ENCODE measurements at regions not wholly inside any gene's neighbourhood (a gene's known extent, or its start where the extent isn't known, plus 50 kb on each side); places are given as distances from the start of the nearest gene placed in this dataset.

DNA sequence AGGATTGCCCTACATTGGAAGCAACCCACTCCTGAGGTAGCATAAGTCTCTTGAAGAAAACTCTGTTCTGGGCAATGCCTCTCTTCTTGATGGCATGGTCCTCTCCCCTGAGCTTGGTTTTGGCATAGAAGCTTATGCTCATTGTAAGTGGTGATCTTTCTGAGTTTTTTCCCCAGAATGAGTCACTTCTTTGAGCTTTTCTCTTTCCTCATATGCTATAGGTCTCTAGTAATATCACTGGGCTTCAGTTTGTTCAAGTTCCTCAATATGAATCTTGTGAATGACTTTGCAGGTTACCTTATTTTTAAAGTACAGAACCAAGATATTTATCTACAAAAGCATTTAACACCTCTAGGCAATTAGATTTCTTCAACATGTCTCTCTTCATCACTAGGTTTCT is 76.5 kb upstream of the ATG10 start:
- no peaks in the 10 kb centered on the region for H3K9me3 ChIP-seq (ENCODE audit: control insufficient read depth, low read length)
- no peaks in the 10 kb centered on the region for H3K36me3 ChIP-seq (ENCODE audit: control insufficient read depth, insufficient read depth, low read length)
- no peaks in the 10 kb centered on the region for H3K27me3 ChIP-seq (ENCODE audit: control insufficient read depth, insufficient read depth, low read length)
- no peaks in the 10 kb centered on the region for H3K4me1 ChIP-seq (ENCODE audit: control insufficient read depth, insufficient read depth, low read length)
- H3K4me3 ChIP-seq (ENCODE audit: low read length) = no peak overlapping the region
- H3K9ac ChIP-seq (ENCODE audit: low read length) = no peak overlapping the region

GRCh38 chr5:81893961-81894360 is 77.9 kb upstream of the ATG10 start:
- no peak overlapping the region for H3K4me3 ChIP-seq (ENCODE audit: low read length)
- no peaks in the 10 kb centered on the region for H3K27me3 ChIP-seq (ENCODE audit: control insufficient read depth, insufficient read depth, low read length)
- H3K9me3 ChIP-seq (ENCODE audit: control insufficient read depth, low read length) = no peaks in the 10 kb centered on the region
- no peaks in the 10 kb centered on the region for H3K36me3 ChIP-seq (ENCODE audit: control insufficient read depth, insufficient read depth, low read length)
- H3K9ac ChIP-seq (ENCODE audit: low read length) = no peak overlapping the region
- H3K4me1 ChIP-seq (ENCODE audit: control insufficient read depth, insufficient read depth, low read length) = no peaks in the 10 kb centered on the region

GRCh38 chr5:81884871-81885270 is 87.0 kb upstream of the ATG10 start:
- H3K27me3 ChIP-seq (ENCODE audit: control insufficient read depth, insufficient read depth, low read length) = no peaks in the 10 kb centered on the region
- no peaks in the 10 kb centered on the region for H3K36me3 ChIP-seq (ENCODE audit: control insufficient read depth, insufficient read depth, low read length)
- no peaks in the 10 kb centered on the region for H3K9me3 ChIP-seq (ENCODE audit: control insufficient read depth, low read length)
- H3K9ac ChIP-seq (ENCODE audit: low read length) = no peak overlapping the region
- H3K4me1 ChIP-seq (ENCODE audit: control insufficient read depth, insufficient read depth, low read length) = no peaks in the 10 kb centered on the region
- H3K4me3 ChIP-seq (ENCODE audit: low read length) = no peak overlapping the region

- H3K4me3 ChIP-seq (ENCODE audit: low read length) = no peak overlapping the region
- no peak overlapping the region for H3K9ac ChIP-seq (ENCODE audit: low read length)
- H3K27me3 ChIP-seq (ENCODE audit: control insufficient read depth, insufficient read depth, low read length) = peaks cover 4% of the 10 kb centered on the region
- no peaks in the 10 kb centered on the region for H3K36me3 ChIP-seq (ENCODE audit: control insufficient read depth, insufficient read depth, low read length)
- H3K9me3 ChIP-seq (ENCODE audit: control insufficient read depth, low read length) = no peaks in the 10 kb centered on the region
- no peaks in the 10 kb centered on the region for H3K4me1 ChIP-seq (ENCODE audit: control insufficient read depth, insufficient read depth, low read length)
Observed at GRCh38 chr5:81883371-81883770, 88.5 kb upstream of the ATG10 start.

GRCh38 chr5:81881595-81881994 is 90.2 kb upstream of the ATG10 start:
- Histone ChIP-seq H3K27me3 (ENCODE audit: control insufficient read depth, insufficient read depth, low read length) (peaks cover 4% of the 10 kb centered on the region), H3K4me1 (ENCODE audit: control insufficient read depth, insufficient read depth, low read length) (no peaks in the 10 kb centered on the region)

GRCh38 chr5:81879936-81880335 is 91.9 kb upstream of the ATG10 start:
- Histone ChIP-seq H3K4me1 (ENCODE audit: control insufficient read depth, insufficient read depth, low read length) (no peaks in the 10 kb centered on the region), H3K27me3 (ENCODE audit: control insufficient read depth, insufficient read depth, low read length) (peaks cover 4% of the 10 kb centered on the region), H3K36me3 (ENCODE audit: control insufficient read depth, insufficient read depth, low read length) (no peaks in the 10 kb centered on the region), H3K9me3 (ENCODE audit: control insufficient read depth, low read length) (no peaks in the 10 kb centered on the region), H3K4me3 (ENCODE audit: low read length) (no peak overlapping the region), H3K9ac (ENCODE audit: low read length) (no peak overlapping the region)

More at GRCh38 chr5:81881595-81881994, 90.2 kb upstream of the ATG10 start:
- H3K9ac ChIP-seq (ENCODE audit: low read length) = no peak overlapping the region
- no peaks in the 10 kb centered on the region for H3K36me3 ChIP-seq (ENCODE audit: control insufficient read depth, insufficient read depth, low read length)
- H3K4me3 ChIP-seq (ENCODE audit: low read length) = no peak overlapping the region
- H3K9me3 ChIP-seq (ENCODE audit: control insufficient read depth, low read length) = no peaks in the 10 kb centered on the region

DNA sequence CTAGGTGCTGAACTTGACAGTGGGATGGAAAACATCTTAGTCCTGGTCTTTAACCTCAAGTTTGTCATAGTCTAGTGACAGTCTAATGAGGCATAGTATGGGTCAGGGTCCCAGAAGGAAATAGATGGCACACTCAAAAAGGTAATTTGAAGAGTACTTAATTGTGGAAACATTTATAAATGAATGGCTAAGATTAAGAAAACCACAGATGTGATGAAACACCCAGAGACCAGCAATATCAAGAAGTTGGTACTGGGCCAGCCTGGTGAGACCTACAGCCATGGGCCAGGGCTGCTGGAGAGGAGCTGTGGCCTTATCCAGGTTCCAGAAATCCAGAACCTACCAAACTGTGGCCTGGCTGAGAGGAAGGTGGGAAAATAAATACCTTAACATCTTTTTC is 93.5 kb upstream of the ATG10 start:
- H3K4me3 ChIP-seq (ENCODE audit: low read length) = no peak overlapping the region
- H3K9me3 ChIP-seq (ENCODE audit: control insufficient read depth, low read length) = no peaks in the 10 kb centered on the region
- no peak overlapping the region for H3K9ac ChIP-seq (ENCODE audit: low read length)
- H3K36me3 ChIP-seq (ENCODE audit: control insufficient read depth, insufficient read depth, low read length) = no peaks in the 10 kb centered on the region
- no peaks in the 10 kb centered on the region for H3K4me1 ChIP-seq (ENCODE audit: control insufficient read depth, insufficient read depth, low read length)
- peaks cover 4% of the 10 kb centered on the region for H3K27me3 ChIP-seq (ENCODE audit: control insufficient read depth, insufficient read depth, low read length)

GRCh38 chr5:81866994-81867393 is 104.8 kb upstream of the ATG10 start:
- Histone ChIP-seq H3K4me3 (ENCODE audit: low read length) (no peak overlapping the region), H3K36me3 (ENCODE audit: control insufficient read depth, insufficient read depth, low read length) (no peaks in the 10 kb centered on the region)

DNA sequence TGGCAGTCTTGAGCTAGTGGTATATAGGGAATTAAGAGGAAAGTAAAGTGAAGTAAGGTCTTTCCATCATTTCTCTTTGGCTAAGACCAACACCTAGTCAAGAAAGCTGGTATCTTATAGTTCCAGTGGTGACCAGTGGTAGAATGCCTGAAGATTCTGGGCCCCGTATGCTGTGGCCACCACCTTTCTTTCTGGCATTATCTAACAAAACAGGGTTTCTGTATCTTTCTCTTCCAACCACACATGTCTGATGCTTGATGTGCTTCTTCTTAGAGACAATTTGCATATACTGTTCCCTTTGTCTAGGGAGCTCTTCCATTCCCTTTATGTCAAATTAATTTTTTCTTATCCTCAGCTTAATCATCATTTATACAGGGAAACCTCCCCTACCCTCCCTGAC is 109.9 kb upstream of the SSBP2 start:
- H3K36me3 ChIP-seq (ENCODE audit: control insufficient read depth, insufficient read depth, low read length) = no peaks in the 10 kb centered on the region
- H3K9ac ChIP-seq (ENCODE audit: low read length) = no peak overlapping the region
- H3K27me3 ChIP-seq (ENCODE audit: control insufficient read depth, insufficient read depth, low read length) = no peaks in the 10 kb centered on the region
- H3K9me3 ChIP-seq (ENCODE audit: control insufficient read depth, low read length) = no peaks in the 10 kb centered on the region
- H3K4me3 ChIP-seq (ENCODE audit: low read length) = no peak overlapping the region
- H3K4me1 ChIP-seq (ENCODE audit: control insufficient read depth, insufficient read depth, low read length) = no peaks in the 10 kb centered on the region

More at GRCh38 chr5:81866994-81867393, 104.8 kb upstream of the ATG10 start:
- H3K9ac ChIP-seq (ENCODE audit: low read length) = no peak overlapping the region
- H3K4me1 ChIP-seq (ENCODE audit: control insufficient read depth, insufficient read depth, low read length) = no peaks in the 10 kb centered on the region
- H3K27me3 ChIP-seq (ENCODE audit: control insufficient read depth, insufficient read depth, low read length) = no peaks in the 10 kb centered on the region
- no peaks in the 10 kb centered on the region for H3K9me3 ChIP-seq (ENCODE audit: control insufficient read depth, low read length)

- H3K4me3 ChIP-seq (ENCODE audit: low read length) = no peak overlapping the region
- no peaks in the 10 kb centered on the region for H3K27me3 ChIP-seq (ENCODE audit: control insufficient read depth, insufficient read depth, low read length)
- H3K36me3 ChIP-seq (ENCODE audit: control insufficient read depth, insufficient read depth, low read length) = no peaks in the 10 kb centered on the region
- no peaks in the 10 kb centered on the region for H3K4me1 ChIP-seq (ENCODE audit: control insufficient read depth, insufficient read depth, low read length)
- H3K9me3 ChIP-seq (ENCODE audit: control insufficient read depth, low read length) = no peaks in the 10 kb centered on the region
- H3K9ac ChIP-seq (ENCODE audit: low read length) = no peak overlapping the region
Observed at GRCh38 chr5:81859624-81860023, 108.7 kb upstream of the SSBP2 start.

DNA sequence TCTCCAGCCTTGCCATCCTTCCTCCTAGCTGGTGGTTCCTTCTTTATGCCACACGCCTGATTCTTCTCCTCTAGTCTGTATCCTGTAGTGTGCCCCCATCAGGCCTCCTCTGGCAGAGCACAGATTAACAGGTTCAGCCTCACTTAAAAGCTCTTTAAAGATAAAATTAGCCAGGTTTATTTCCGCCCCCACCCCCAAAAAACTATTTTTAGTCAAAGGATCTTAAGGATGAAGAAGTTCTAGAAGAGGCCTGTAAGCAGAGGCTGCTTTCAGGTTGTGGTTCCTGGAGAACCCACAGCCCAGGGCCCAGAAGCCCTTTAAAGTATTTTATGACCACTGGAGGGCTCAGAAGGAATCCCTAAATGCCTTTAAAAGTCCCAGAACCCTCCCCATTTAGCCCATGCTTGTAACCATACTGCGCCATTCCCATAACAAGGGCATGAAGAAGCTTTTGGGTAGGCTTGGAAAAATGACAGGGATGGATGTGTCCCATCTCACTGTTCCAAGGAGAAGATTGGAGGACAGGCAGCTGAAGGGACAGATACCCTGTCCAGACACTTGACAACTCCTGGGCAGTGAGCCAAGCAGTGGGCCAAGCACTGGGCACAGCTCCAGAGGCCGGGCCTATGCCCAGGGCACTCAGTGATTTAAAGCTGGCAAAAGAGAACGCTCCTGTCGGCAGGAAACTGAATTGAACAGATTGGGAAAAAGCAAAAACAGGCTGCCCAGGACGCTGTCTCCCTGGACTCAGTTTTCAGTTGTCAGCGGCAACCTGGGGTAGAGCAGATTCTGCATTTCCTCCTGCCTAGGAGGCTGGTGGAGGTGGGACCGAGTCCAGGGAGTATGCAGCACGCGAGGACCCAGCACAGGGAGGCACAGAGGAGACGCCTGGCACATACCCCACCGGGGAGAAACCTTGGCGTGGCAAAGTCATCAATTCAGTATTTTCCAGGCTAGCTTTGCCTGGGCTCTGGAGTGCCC is 106.3 kb upstream of the SSBP2 start:
- Histone ChIP-seq H3K4me1 (ENCODE audit: control insufficient read depth, insufficient read depth, low read length) (no peaks in the 10 kb centered on the region), H3K4me3 (ENCODE audit: low read length) (no peak overlapping the region), H3K27me3 (ENCODE audit: control insufficient read depth, insufficient read depth, low read length) (no peaks in the 10 kb centered on the region), H3K9me3 (ENCODE audit: control insufficient read depth, low read length) (no peaks in the 10 kb centered on the region), H3K36me3 (ENCODE audit: control insufficient read depth, insufficient read depth, low read length) (no peaks in the 10 kb centered on the region), H3K9ac (ENCODE audit: low read length) (no peak overlapping the region)

DNA sequence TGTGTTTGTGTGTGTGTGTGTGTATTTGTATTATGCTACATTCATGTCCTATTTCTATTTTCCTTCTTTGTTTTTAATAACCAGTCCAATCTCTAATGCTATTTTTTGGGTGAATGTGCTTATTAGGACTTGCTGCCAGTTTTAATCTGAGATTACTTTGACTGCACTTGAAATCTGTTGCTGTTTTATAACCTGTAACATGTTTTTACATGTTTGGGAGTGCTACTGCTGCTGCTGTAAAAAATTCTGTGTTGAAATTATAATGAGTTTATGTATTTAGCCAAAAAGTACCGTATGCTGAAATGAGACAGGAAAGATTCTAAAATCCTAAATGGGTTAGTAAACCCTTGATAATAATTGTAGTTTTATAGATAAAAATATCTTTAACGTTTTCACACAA is 104.7 kb upstream of the SSBP2 start:
- peaks cover 9% of the 10 kb centered on the region for H3K4me1 ChIP-seq (ENCODE audit: control insufficient read depth, insufficient read depth, low read length)
- no peaks in the 10 kb centered on the region for H3K36me3 ChIP-seq (ENCODE audit: control insufficient read depth, insufficient read depth, low read length)
- H3K9me3 ChIP-seq (ENCODE audit: control insufficient read depth, low read length) = no peaks in the 10 kb centered on the region
- H3K9ac ChIP-seq (ENCODE audit: low read length) = no peak overlapping the region
- H3K27me3 ChIP-seq (ENCODE audit: control insufficient read depth, insufficient read depth, low read length) = no peaks in the 10 kb centered on the region
- no peak overlapping the region for H3K4me3 ChIP-seq (ENCODE audit: low read length)
